Astrocyte of the spinal cord (primary cell): ENCODE measurements at regions not wholly inside any gene's neighbourhood (a gene's known extent, or its start where the extent isn't known, plus 50 kb on each side); places are given as distances from the start of the nearest gene placed in this dataset.

Experiments
- DNase-seq: peaks from one replicate; pipeline ENCODE4 v3.0.0; 2011; ENCODE audit warnings: low read depth, low spot score
- H3K4me3 ChIP-seq: 2 replicates; pipeline ENCODE4 v1.5.1; 2011; ENCODE audit warnings: low read depth, mild to moderate bottlenecking, low read length, moderate library complexity
- CTCF ChIP-seq: IDR thresholded peaks from 2 replicates; pipeline ENCODE4 v1.5.1; 2012; ENCODE audit warnings: low read depth, mild to moderate bottlenecking, low read length, inconsistent platforms
- in situ Hi-C: cut with HindIII; loops from 2 replicates; pipeline ENCODE4 v1.10.0; 2017; ENCODE audit warnings: low sequenced_read_pairs

DNA sequence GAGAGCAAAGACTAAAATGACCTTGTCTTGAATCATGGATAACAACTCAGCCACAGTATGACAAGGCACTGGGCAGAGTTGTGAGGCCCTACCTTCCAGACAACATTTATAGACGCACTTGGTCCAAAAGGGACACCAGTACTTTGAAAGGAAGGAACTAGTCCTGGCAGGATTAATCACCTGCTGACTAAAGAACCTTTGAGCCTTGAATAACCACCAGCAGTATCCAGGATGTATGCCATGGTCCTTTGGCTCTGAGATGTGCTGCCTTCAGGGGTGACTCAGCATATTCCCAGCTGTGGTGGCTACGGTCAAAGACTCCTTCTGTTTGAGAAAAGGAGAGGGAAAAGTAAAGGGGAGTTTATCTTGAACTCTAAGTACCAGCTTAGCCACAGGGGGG is 118.1 kb upstream of the PRR32 start:
- no peak for DNase-seq
- in situ Hi-C loops, result no loop called here
- H3K4me3 ChIP-seq, result no peak overlapping the region
- no peak for TF ChIP-seq CTCF

- no peak for DNase-seq
- H3K4me3 ChIP-seq, result no peak overlapping the region
- in situ Hi-C loops, result no loop called here
- TF ChIP-seq CTCF, result no peak
These were observed 101.1 kb upstream of the PRR32 start for GRCh38 chrX:126718440-126718839.

GRCh38 chrX:126719208-126719607 is 100.3 kb upstream of the PRR32 start:
- TF ChIP-seq CTCF, result no peak
- no peak for DNase-seq
- in situ Hi-C loops, result no loop called here
- no peak overlapping the region for H3K4me3 ChIP-seq

DNA sequence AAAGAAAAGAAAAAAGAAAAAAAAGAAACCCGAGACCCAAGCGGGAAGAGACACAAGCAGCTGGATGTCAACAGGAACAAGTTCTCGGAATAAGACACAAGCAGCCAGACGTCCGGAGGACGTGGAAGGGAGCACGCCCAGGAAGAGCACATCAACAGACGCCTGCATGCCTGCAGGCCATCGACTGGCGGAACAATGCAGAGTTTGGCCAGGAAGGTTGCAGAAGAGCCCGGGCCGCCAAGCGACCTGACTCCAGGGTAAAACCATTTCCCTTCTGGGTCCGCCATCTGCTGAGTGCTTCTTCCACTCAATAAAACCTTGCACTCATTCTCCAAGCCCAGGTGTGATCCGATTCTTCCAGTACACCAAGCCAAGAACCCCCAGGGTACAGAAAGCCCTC is 95.6 kb upstream of the PRR32 start:
- DNase-seq, result no peak
- TF ChIP-seq CTCF, result no peak
- in situ Hi-C loops, result no loop called here
- H3K4me3 ChIP-seq, result no peak overlapping the region

DNA sequence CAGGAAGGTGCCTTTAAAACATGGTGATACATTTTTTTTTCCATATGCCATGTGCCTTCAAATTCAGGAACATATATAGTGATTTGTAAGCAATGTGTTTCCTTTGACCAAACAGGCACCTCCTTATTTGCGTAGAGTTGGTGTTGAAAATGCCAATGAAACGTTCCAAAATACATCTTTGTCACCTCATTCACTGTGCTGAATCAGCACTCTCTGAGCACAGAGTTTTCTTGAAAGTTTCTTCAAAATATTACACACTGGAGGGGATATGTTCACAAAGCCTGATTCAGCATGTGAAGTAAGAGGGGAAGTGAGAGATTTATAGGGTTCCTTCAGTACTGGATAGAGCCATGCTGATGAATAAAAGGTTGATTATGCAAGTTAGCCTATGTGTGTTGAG is 85.7 kb upstream of the PRR32 start:
- TF ChIP-seq CTCF, result no peak
- in situ Hi-C loops, result no loop called here
- DNase-seq, result no peak

More for the DNA sequence above, 85.7 kb upstream of the PRR32 start:
- H3K4me3 ChIP-seq, result no peak overlapping the region
